Activated CD4-positive, alpha-beta T cell treated with anti-CD3 and anti-CD28 coated beads, Interleukin-2, amount 50 U/mL, for 24 hours (primary cell): ENCODE measurements at regions not wholly inside any gene's neighbourhood (a gene's known extent, or its start where the extent isn't known, plus 50 kb on each side); places are given as distances from the start of the nearest gene placed in this dataset.

Experiments used
- DNase-seq, 2 donors: peaks; one replicate each; pipeline ENCODE4 v3.0.0-alpha.2; 2020; ENCODE audit warnings: low read depth in 1 of 2, low spot score in 1 of 2

GRCh38 chr1:193309936-193310475 is 123.6 kb upstream of the B3GALT2 start:
- no peak for DNase-seq

GRCh38 chr1:193308438-193308837 is 122.0 kb upstream of the B3GALT2 start:
- no peak for DNase-seq

- DNase-seq, result no peak
Measured at GRCh38 chr1:193306430-193306829, 120.0 kb upstream of the B3GALT2 start.
